Keratinocyte (primary cell): ENCODE measurements at regions not wholly inside any gene's neighbourhood (a gene's known extent, or its start where the extent isn't known, plus 50 kb on each side); places are given as distances from the start of the nearest gene placed in this dataset.

Experiments used
- DNase-seq: peaks from one replicate; pipeline ENCODE4 v3.0.0-alpha.2; 2011; ENCODE audit warnings: low read depth, missing footprints, low spot score
- FAIRE-seq: peaks from 2 replicates; lab custom pipeline; 2011; peaks lifted over from hg19 to GRCh38; lab: Jason Lieb, UNC
- H2AFZ ChIP-seq: 2 replicates; pipeline ENCODE4 v1.6.0; 2012; ENCODE audit warnings: low read length, control low read depth, inconsistent platforms; ENCODE audit not compliant: control insufficient read depth
- H3K27ac ChIP-seq: 2 replicates; pipeline ENCODE4 v1.5.1; 2011; ENCODE audit warnings: low read length; ENCODE audit not compliant: control insufficient read depth, insufficient read depth
- H3K27me3 ChIP-seq: 3 replicates; pipeline ENCODE4 v1.6.0; 2011; ENCODE audit warnings: low read length; ENCODE audit not compliant: control insufficient read depth, insufficient read depth; ENCODE audit errors: extremely low read depth
- H3K36me3 ChIP-seq, 2 experiments: 2 replicates in 1 of 2; 3 replicates in 1 of 2; pipeline ENCODE4 v1.5.1; 2011; ENCODE audit warnings: low read length in 2 of 2, mild to moderate bottlenecking in 1 of 2; ENCODE audit not compliant: control insufficient read depth in 2 of 2, insufficient read depth in 2 of 2; ENCODE audit errors: extremely low read depth in 1 of 2
- H3K4me1 ChIP-seq: 3 replicates; pipeline ENCODE4 v1.5.1; 2011; ENCODE audit warnings: low read length; ENCODE audit not compliant: control insufficient read depth, insufficient read depth; ENCODE audit errors: extremely low read depth
- H3K4me2 ChIP-seq: 3 replicates; pipeline ENCODE4 v1.6.0; 2011; ENCODE audit warnings: low read depth, low read length; ENCODE audit not compliant: control insufficient read depth, insufficient read depth; ENCODE audit errors: extremely low read depth
- H3K4me3 ChIP-seq, 3 experiments: fragments of 200-600 bp in 1 of 3; sonication (generic) in 1 of 3; 2 replicates in 2 of 3; 3 replicates in 1 of 3; pipeline ENCODE4 v1.5.1; 2011 to 2016; ENCODE audit warnings: low read length in 3 of 3, mild to moderate bottlenecking in 3 of 3, control low read depth in 2 of 3, inconsistent platforms in 1 of 3, low read depth in 1 of 3, mixed read lengths in 1 of 3, mixed run types in 1 of 3, moderate library complexity in 1 of 3; ENCODE audit not compliant: control insufficient read depth in 2 of 3, insufficient read depth in 2 of 3; ENCODE audit errors: extremely low read depth in 1 of 3
- H3K79me2 ChIP-seq: 2 replicates; pipeline ENCODE4 v1.6.0; 2012; ENCODE audit warnings: low read length; ENCODE audit not compliant: control insufficient read depth, insufficient read depth
- H3K9ac ChIP-seq: 3 replicates; pipeline ENCODE4 v1.6.0; 2011; ENCODE audit warnings: low read length; ENCODE audit not compliant: control insufficient read depth, insufficient read depth; ENCODE audit errors: extremely low read depth
- H3K9me1 ChIP-seq: 3 replicates; pipeline ENCODE4 v1.6.0; 2011; ENCODE audit warnings: low read length; ENCODE audit not compliant: control insufficient read depth, insufficient read depth; ENCODE audit errors: extremely low read depth
- H3K9me3 ChIP-seq: 2 replicates; pipeline ENCODE4 v1.5.1; 2012; ENCODE audit warnings: low read depth, low read length; ENCODE audit not compliant: control insufficient read depth
- H4K20me1 ChIP-seq: 3 replicates; pipeline ENCODE4 v1.6.0; 2011; ENCODE audit warnings: low read length; ENCODE audit not compliant: control insufficient read depth, insufficient read depth; ENCODE audit errors: extremely low read depth
- EZH2 ChIP-seq: IDR thresholded peaks from one replicate; pipeline ENCODE4 v1.6.1; 2012; ENCODE audit warnings: inconsistent platforms, mild to moderate bottlenecking, low read length, moderate library complexity
- dilution Hi-C: fragments of 300-500 bp; cut with MboI; formaldehyde crosslinking; loops from one replicate; pipeline ENCODE4 v1.7.0; 2020; ENCODE audit warnings: low sequenced_read_pairs; ENCODE audit not compliant: extremely low pct_ligation_motif_present
- TF ChIP-seq, protein P1 (sequence below), 3 experiments: IDR thresholded peaks in 1 of 3; conservative IDR thresholded peaks in 1 of 3; optimal IDR thresholded peaks in 1 of 3; 2 replicates in 2 of 3; 3 replicates in 1 of 3; pipeline versions ENCODE3 to v1.5.1; 2011; ENCODE audit warnings: low read length in 3 of 3, mild to moderate bottlenecking in 3 of 3, moderate library complexity in 2 of 3, control low read depth in 1 of 3, inconsistent platforms in 1 of 3; ENCODE audit not compliant: insufficient read depth in 2 of 3; ENCODE audit errors: extremely low read depth in 1 of 3

DNA sequence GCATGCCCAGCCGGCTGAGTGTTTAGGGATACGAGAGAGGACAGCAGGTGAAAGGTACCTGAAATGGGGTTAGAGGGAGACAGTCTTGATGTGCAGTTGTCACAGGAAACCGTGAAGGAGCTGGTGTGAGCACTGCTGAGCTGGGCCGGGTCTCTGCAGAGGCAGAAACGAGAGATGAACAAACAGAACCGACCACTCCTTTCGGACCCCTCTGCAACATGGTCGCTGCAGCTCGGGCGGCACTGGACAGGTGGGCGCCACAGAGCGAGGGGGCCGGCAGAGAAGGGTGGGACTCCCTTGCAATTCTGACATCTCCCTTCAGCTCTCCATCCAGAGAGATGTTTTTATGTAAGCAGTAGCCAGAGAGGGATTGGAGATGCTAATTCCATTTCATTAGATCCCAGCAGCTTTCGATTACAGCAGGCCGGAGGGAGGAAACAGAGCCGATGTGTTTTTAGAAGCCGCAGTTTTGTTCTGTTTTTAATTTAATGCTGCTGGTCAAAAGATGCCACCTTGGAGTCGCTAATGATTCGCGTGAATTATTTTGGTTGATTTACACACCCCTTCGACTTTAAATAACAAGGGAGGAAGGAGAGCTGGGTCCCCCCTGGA lies 86.3 kb upstream of the RPL38 start:
- Histone ChIP-seq H3K27me3 (peaks cover 3% of the 10 kb centered on the region), H2AFZ (no peak overlapping the region), H3K27ac (no peak overlapping the region), H3K4me1 (no peaks in the 10 kb centered on the region), H3K36me3 (no peaks in the 10 kb centered on the region), H3K4me3 (no peak overlapping the region), H3K9me3 (no peaks in the 10 kb centered on the region), H4K20me1 (no peaks in the 10 kb centered on the region), H3K79me2 (no peaks in the 10 kb centered on the region), H3K4me2 (no peak overlapping the region), H3K9me1 (no peaks in the 10 kb centered on the region), H3K9ac (no peak overlapping the region)
- DNase-seq (no peak), FAIRE-seq (no peak)
- TF ChIP-seq EZH2: no peak
- TF ChIP-seq, protein P1, sequence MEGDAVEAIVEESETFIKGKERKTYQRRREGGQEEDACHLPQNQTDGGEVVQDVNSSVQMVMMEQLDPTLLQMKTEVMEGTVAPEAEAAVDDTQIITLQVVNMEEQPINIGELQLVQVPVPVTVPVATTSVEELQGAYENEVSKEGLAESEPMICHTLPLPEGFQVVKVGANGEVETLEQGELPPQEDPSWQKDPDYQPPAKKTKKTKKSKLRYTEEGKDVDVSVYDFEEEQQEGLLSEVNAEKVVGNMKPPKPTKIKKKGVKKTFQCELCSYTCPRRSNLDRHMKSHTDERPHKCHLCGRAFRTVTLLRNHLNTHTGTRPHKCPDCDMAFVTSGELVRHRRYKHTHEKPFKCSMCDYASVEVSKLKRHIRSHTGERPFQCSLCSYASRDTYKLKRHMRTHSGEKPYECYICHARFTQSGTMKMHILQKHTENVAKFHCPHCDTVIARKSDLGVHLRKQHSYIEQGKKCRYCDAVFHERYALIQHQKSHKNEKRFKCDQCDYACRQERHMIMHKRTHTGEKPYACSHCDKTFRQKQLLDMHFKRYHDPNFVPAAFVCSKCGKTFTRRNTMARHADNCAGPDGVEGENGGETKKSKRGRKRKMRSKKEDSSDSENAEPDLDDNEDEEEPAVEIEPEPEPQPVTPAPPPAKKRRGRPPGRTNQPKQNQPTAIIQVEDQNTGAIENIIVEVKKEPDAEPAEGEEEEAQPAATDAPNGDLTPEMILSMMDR (optimal IDR thresholded peaks at IDR 0.05 in 1 of 3, IDR thresholded peaks at IDR 0.05 in 1 of 3, conservative IDR thresholded peaks at IDR 0.05 in 1 of 3; ENCODE audit: extremely low read depth in 1 of 3, insufficient read depth in 2 of 3, low read length in 3 of 3): no peak
- dilution Hi-C loops: no loop called here

DNA sequence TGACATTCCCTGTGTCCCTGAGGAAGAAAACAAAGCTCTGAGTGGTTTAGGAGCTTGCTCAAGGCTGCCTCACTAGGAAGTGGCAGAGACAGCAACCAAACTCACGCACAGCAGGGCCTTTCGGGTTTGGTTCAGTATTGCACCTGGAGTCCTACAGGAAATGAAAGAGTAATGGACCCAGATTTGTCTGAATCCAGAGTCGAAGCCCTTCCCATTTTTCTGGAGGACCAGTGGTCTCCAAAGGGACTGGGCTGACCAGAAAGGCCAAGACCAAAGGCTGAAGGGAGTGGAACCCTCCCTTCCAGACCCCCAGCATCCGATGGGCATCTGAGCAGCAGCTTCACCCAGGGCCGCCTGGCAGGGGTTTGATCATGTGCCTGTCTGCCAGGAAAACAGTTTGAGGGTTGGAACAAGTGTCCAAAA lies 85.5 kb upstream of the RPL38 start:
- H3K4me1 ChIP-seq: no peaks in the 10 kb centered on the region
- no peak overlapping the region for H2AFZ ChIP-seq
- TF ChIP-seq, protein P1 (optimal IDR thresholded peaks at IDR 0.05 in 1 of 3, IDR thresholded peaks at IDR 0.05 in 1 of 3, conservative IDR thresholded peaks at IDR 0.05 in 1 of 3; ENCODE audit: extremely low read depth in 1 of 3, insufficient read depth in 2 of 3, low read length in 3 of 3): no peak
- TF ChIP-seq EZH2: no peak
- H3K4me3 ChIP-seq: no peak overlapping the region
- H3K27ac ChIP-seq: no peak overlapping the region
- no peak for DNase-seq
- no peaks in the 10 kb centered on the region for H3K36me3 ChIP-seq
- no peaks in the 10 kb centered on the region for H3K9me3 ChIP-seq
- dilution Hi-C loops: no loop called here
- H3K9ac ChIP-seq: no peak overlapping the region
- H3K4me2 ChIP-seq: no peak overlapping the region
- H3K27me3 ChIP-seq: peaks cover 3% of the 10 kb centered on the region
- H3K9me1 ChIP-seq: no peaks in the 10 kb centered on the region
- H4K20me1 ChIP-seq: no peaks in the 10 kb centered on the region
- no peak for FAIRE-seq
- no peaks in the 10 kb centered on the region for H3K79me2 ChIP-seq
